Sigmoid colon (tissue), 6 donors: ENCODE measurements at regions not wholly inside any gene's neighbourhood (a gene's known extent, or its start where the extent isn't known, plus 50 kb on each side); places are given as distances from the start of the nearest gene placed in this dataset.

ENCODE experiments used
- DNase-seq: peaks from one replicate; pipeline ENCODE4 v3.0.0-alpha.2; 2019
- H3K27ac ChIP-seq, 4 donors: fragments of 200-600 bp; sonication (generic); one replicate each; pipeline ENCODE4 v1.5.1; 2016 to 2019; ENCODE audit warnings: mild to moderate bottlenecking in 1 of 4
- H3K27me3 ChIP-seq, 3 donors: fragments of 200-600 bp; sonication (generic); one replicate each; pipeline ENCODE4 v1.5.1; 2019; ENCODE audit warnings: mild to moderate bottlenecking in 1 of 3
- H3K36me3 ChIP-seq, 4 donors: fragments of 200-600 bp; sonication (generic); one replicate each; pipeline ENCODE4 v1.5.1; 2016 to 2019
- H3K4me1 ChIP-seq, 4 donors: fragments of 200-600 bp; sonication (generic); one replicate each; pipeline ENCODE4 v1.5.1; 2017 to 2019
- H3K4me3 ChIP-seq, 4 donors: fragments of 200-600 bp; sonication (generic); one replicate each; pipeline ENCODE4 v1.5.1; 2017 to 2019; ENCODE audit warnings: mild to moderate bottlenecking in 2 of 4, moderate library complexity in 1 of 4
- H3K9me3 ChIP-seq, 4 donors: fragments of 200-600 bp in 3 of 4; sonication (generic) in 3 of 4; one replicate each; pipeline versions ENCODE4 v1.5.1 to v1.6.1; 2013 to 2019
- CTCF ChIP-seq, 4 experiments: fragments of 450-650 bp in 3 of 4; fragments of 200-600 bp in 1 of 4; IDR thresholded peaks; one replicate each; pipeline ENCODE4 v1.5.1; 2016 to 2019; ENCODE audit warnings: antibody characterized with exemption in 4 of 4, mild to moderate bottlenecking in 3 of 4, moderate library complexity in 2 of 4
- EP300 ChIP-seq, 4 donors: sonication (generic); formaldehyde crosslinking; IDR thresholded peaks; one replicate each; pipeline ENCODE4 v1.6.1; 2017; ENCODE audit warnings: antibody characterized with exemption in 4 of 4
- POLR2A ChIP-seq, 2 donors: fragments of 450-650 bp; IDR thresholded peaks; one replicate each; pipeline ENCODE4 v1.6.1; 2016; ENCODE audit warnings: antibody characterized with exemption in 2 of 2, mild to moderate bottlenecking in 2 of 2, moderate library complexity in 2 of 2
- POLR2AphosphoS5 ChIP-seq, 4 donors: sonication (generic); formaldehyde crosslinking; IDR thresholded peaks; one replicate each; pipeline ENCODE4 v1.6.1; 2017; ENCODE audit warnings: antibody characterized with exemption in 4 of 4
- WGBS, 2 donors: extraction: QIAGEN DNeasy Blood & Tissue Kit; methylation state at CpG; one replicate each; pipeline ENCODE4 v1.1.7; 2013; 5-methylcytosine and 5-hydroxymethylcytosine counted together
- intact Hi-C: fragments of 100-400 bp; cut with DNase I; formaldehyde crosslinking; loops from one replicate; pipeline ENCODE4 v1.15.1; 2023
- donor health status: healthy with polysubstance abuse.
- donor health status: healthy.

- H3K4me1 ChIP-seq = no peaks in the 10 kb centered on the region
- H3K9me3 ChIP-seq = no peaks in the 10 kb centered on the region
- 93 to 94% methylated on average over 5 of the region's 5 CpGs for WGBS, 2 donors
- DNase-seq = no peak
- TF ChIP-seq POLR2A (IDR thresholded peaks at IDR 0.05) (no peak), CTCF (IDR thresholded peaks at IDR 0.05) (no peak), POLR2AphosphoS5 (IDR thresholded peaks at IDR 0.05) (no peak), EP300 (IDR thresholded peaks at IDR 0.05) (no peak)
- H3K4me3 ChIP-seq = no peak overlapping the region
- no peaks in the 10 kb centered on the region for H3K36me3 ChIP-seq
- H3K27me3 ChIP-seq = no peaks in the 10 kb centered on the region
- no peak overlapping the region for H3K27ac ChIP-seq
- intact Hi-C loops = no loop called here
These were observed 64.6 kb downstream of the TMEM17 start for GRCh38 chr2:62441421-62441820.

GRCh38 chr2:62440281-62440946, 65.6 kb downstream of the TMEM17 start:
- TF ChIP-seq EP300 (IDR thresholded peaks at IDR 0.05) (no peak), POLR2A (IDR thresholded peaks at IDR 0.05) (no peak), POLR2AphosphoS5 (IDR thresholded peaks at IDR 0.05) (no peak), CTCF (IDR thresholded peaks at IDR 0.05) (no peak)
- DNase-seq = no peak
- no peaks in the 10 kb centered on the region for H3K27me3 ChIP-seq
- no peak overlapping the region for H3K27ac ChIP-seq
- no peak overlapping the region for H3K4me3 ChIP-seq
- no peaks in the 10 kb centered on the region for H3K36me3 ChIP-seq
- H3K9me3 ChIP-seq = no peaks in the 10 kb centered on the region
- WGBS, 2 donors = 86 to 92% methylated on average over 6 of the region's 6 CpGs
- H3K4me1 ChIP-seq = no peaks in the 10 kb centered on the region
- intact Hi-C loops = no loop called here

GRCh38 chr2:62439425-62439824, 66.6 kb downstream of the TMEM17 start:
- TF ChIP-seq EP300 (IDR thresholded peaks at IDR 0.05) (no peak), POLR2AphosphoS5 (IDR thresholded peaks at IDR 0.05) (no peak), CTCF (IDR thresholded peaks at IDR 0.05) (no peak), POLR2A (IDR thresholded peaks at IDR 0.05) (no peak)
- H3K4me3 ChIP-seq = no peak overlapping the region
- no peak overlapping the region for H3K27ac ChIP-seq
- intact Hi-C loops = no loop called here
- H3K4me1 ChIP-seq = no peaks in the 10 kb centered on the region
- no peaks in the 10 kb centered on the region for H3K27me3 ChIP-seq
- no peak for DNase-seq
- WGBS, 2 donors = 81 to 85% methylated on average over 3 of the region's 3 CpGs
- no peaks in the 10 kb centered on the region for H3K36me3 ChIP-seq
- H3K9me3 ChIP-seq = no peaks in the 10 kb centered on the region

- Histone ChIP-seq H3K36me3 (no peaks in the 10 kb centered on the region), H3K4me3 (no peak overlapping the region), H3K27ac (no peak overlapping the region), H3K27me3 (no peaks in the 10 kb centered on the region), H3K4me1 (no peaks in the 10 kb centered on the region), H3K9me3 (no peaks in the 10 kb centered on the region)
- no peak for TF ChIP-seq POLR2AphosphoS5 (IDR thresholded peaks at IDR 0.05)
- TF ChIP-seq CTCF (IDR thresholded peaks at IDR 0.05) = no peak
- TF ChIP-seq POLR2A (IDR thresholded peaks at IDR 0.05) = no peak
- intact Hi-C loops = no loop called here
- DNase-seq = no peak
- 92 to 93% methylated on average over 5 of the region's 5 CpGs for WGBS, 2 donors
These were observed 68.2 kb downstream of the TMEM17 start for GRCh38 chr2:62437785-62438184.

- no peak for DNase-seq
- Histone ChIP-seq H3K27ac (no peak overlapping the region), H3K4me3 (no peak overlapping the region), H3K4me1 (no peaks in the 10 kb centered on the region), H3K9me3 (no peaks in the 10 kb centered on the region), H3K27me3 (no peaks in the 10 kb centered on the region), H3K36me3 (no peaks in the 10 kb centered on the region)
- 77 to 87% methylated on average over 3 of the region's 3 CpGs for WGBS, 2 donors
- intact Hi-C loops = no loop called here
- TF ChIP-seq CTCF (IDR thresholded peaks at IDR 0.05) = no peak
- TF ChIP-seq POLR2A (IDR thresholded peaks at IDR 0.05) = no peak
- TF ChIP-seq EP300 (IDR thresholded peaks at IDR 0.05) = no peak
- TF ChIP-seq POLR2AphosphoS5 (IDR thresholded peaks at IDR 0.05) = no peak
These were observed 70.3 kb downstream of the TMEM17 start for GRCh38 chr2:62435720-62436119.
